ENCODE measurements at regions not wholly inside any gene's neighbourhood (a gene's known extent, or its start where the extent isn't known, plus 50 kb on each side); places are given as distances from the start of the nearest gene placed in this dataset.

- TF ChIP-seq EZH2phosphoT487 (IDR thresholded peaks at IDR 0.05; ENCODE audit: low read depth), result no peak
- no peak for TF ChIP-seq CTCF (IDR thresholded peaks at IDR 0.05; ENCODE audit: low read depth, low read length)
Observed at GRCh38 chr5:93055561-93055960, 525.5 kb downstream of the NR2F1-AS1 start.

Data from OCI-LY3 (cell line).